GM18507 (cell line): ENCODE measurements at regions not wholly inside any gene's neighbourhood (a gene's known extent, or its start where the extent isn't known, plus 50 kb on each side); places are given as distances from the start of the nearest gene placed in this dataset.
"Not testable (repeated sequence)": the region's sequence is repeated elsewhere in the genome, so short reads cannot be mapped to it uniquely, and the experiment has no call there.

Source experiments
- DNase-seq: peaks from one replicate; pipeline ENCODE4 v3.0.0; 2011; ENCODE audit warnings: low read depth; ENCODE audit not compliant: insufficient read length; ENCODE audit errors: extremely low spot score
- FAIRE-seq: peaks from 2 replicates; lab custom pipeline; 2011; peaks lifted over from hg19 to GRCh38; lab: Jason Lieb, UNC

- no peak for DNase-seq
- FAIRE-seq: no peak
These were observed 97.5 kb downstream of the TMX1 start for GRCh38 chr14:51337520-51337919.

DNA sequence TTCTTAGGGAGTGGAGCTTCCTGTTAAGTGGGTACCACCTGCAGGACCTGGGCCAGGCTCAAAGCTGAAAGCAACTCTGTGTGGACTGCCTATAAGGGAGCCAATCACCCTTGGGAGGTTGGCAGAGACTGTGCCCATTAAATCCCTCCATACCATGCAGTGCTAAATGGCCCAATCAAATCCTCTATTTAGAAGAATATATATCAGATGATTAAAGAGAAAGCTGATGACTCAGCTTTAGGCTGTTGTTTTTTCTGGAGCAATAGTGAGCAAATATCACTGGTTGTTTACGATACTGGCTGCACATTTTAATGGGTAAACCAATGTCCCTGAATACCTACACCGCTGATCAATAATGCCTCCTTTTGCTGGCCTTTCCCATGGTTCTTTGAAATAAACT is 101.3 kb downstream of the TMX1 start:
- no peak for DNase-seq
- FAIRE-seq: no peak

DNA sequence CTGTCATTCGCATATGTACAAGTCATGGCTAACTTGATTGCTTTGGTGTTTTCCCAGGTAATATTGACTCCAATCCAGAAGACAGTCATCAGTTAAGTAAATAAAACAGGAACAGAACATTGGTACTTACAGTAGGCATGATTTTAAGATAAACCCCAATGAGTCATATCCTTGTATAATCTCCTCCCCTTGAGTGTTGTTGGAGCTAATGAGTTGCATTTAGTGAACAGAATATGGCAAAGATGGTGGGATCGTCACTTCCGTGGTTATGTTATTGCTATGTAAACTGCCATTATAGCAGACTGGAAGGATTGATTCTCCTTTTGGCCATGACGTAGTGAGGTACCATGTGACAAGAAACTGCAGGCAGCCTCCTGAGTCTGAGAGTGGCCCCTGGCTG is 102.2 kb downstream of the TMX1 start:
- FAIRE-seq: no peak
- no peak for DNase-seq

GRCh38 chr14:51351997-51352396 is 112.0 kb downstream of the TMX1 start:
- FAIRE-seq: no peak
- no peak for DNase-seq

DNA sequence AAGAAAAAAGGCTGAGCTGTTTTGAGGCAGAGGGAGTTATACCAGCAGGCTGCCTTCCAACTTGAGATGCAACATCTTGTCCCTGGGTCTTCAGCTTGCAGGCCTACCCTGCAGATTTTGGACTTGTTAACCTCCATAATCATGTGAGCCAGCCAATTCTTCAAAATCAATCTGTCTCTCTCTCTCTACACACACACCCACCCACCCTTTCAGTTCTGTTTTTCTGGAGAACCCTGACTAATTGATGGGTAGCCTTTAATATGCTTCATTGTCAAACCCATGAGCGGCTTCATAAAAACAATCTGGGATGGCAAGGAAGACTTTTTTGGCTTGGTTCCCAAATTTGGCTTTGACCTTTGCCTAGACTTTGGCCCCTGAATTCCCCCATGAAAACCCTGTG is 113.9 kb downstream of the TMX1 start:
- no peak for FAIRE-seq
- DNase-seq: no peak

DNA sequence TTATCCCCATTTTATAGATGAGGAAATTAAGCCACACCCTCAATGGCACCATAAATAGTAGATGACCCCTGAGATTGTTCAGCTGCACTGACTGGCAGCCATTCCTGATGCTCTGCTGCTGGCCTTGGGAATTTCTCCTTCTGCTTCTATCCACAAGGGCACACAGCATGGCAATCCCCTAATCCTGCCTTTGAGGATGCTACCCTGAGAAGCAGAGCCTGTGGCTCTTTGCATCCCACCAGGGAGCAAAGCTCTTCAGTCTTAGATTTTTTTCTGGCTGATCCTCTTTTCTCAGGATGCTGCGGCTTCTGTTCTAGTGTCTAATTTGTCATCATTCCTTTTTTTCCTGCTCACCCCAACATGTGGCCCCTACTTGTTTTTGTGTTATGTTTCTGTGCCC is 114.8 kb downstream of the TMX1 start:
- DNase-seq (no peak), FAIRE-seq (no peak)

- no peak for FAIRE-seq
- DNase-seq: no peak
These were observed 116.3 kb downstream of the TMX1 start for GRCh38 chr14:51356381-51356780.

DNA sequence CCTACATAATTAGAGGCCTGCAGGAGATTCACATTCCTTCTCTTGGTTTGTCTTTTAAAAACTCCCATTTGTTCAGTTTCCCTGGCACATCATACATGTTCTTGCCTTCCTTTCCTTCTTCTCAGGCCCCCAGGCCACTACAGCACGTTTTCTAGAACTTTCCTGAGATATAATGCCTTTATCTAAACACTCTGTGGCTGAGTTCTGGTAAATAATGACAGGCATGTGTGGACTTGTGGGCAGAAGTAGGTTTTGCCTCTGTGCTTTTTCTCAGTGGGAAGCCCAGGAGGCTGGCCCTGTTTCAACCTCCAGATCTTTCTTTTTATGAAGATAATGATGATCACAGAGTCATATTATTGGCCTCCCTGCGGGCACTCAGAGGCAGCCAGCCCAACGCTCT is 117.2 kb downstream of the TMX1 start:
- no peak for FAIRE-seq
- no peak for DNase-seq

DNA sequence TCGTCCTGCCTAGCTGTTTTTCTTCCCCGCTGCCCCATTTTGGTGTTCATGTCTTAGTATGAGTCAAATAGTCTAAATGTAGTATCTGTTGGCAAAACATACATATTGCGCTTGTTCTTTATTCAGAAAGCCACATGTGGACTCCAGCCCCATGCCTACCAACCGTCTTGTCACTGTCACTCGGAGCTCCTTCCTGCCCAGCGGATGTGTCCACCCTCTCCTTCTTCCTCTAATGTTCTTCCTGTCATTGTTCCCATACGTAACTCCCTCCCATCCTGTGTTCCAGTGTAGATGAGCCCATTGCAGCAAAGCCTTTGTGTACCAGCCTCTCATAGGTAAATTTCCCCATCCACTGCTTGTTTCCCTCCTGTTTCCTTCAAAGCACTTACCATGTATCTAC is 120.5 kb downstream of the TMX1 start:
- no peak for DNase-seq
- FAIRE-seq: no peak

GRCh38 chr14:51365241-51365965 is 125.4 kb downstream of the TMX1 start:
- no peak for DNase-seq
- FAIRE-seq: no peak

GRCh38 chr14:51366460-51366859 is 126.4 kb downstream of the TMX1 start:
- FAIRE-seq, DNase-seq: not testable (repeated sequence)

DNA sequence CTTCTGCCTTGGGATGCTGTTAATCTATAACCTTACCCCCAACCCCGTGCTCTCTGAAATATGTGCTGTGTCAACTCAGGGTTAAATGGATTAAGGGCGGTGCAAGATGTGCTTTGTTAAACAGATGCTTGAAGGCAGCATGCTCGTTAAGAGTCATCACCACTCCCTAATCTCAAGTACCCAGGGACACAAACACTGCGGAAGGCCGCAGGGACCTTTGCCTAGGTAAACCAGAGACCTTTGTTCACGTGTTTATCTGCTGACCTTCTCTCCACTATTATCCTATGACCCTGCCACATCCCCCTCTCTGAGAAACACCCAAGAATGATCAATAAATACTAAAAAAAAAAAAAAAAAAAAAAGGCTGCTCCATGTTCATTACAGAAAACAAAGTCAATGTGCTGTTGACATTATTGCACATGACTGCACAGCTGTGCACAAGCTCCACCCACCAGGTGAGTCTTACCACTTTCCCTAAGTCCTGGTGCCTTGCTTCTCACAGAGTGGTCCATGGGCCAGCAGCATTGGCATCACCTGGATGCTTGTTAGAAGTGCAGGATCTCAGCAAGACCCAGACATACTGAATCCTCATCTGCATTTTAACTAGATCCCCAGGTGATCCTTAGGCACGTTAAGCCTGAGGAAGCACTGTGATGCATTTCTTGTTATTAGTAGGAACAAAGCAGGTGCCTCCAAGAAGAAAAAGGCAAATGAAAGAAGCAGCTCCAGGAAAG is 127.0 kb downstream of the TMX1 start:
- DNase-seq, FAIRE-seq: not testable (repeated sequence)

GRCh38 chr14:51367600-51367931 is 127.5 kb downstream of the TMX1 start:
- FAIRE-seq: no peak

GRCh38 chr14:51368721-51369163 is 128.7 kb downstream of the TMX1 start:
- FAIRE-seq: no peak
- DNase-seq: no peak

More at GRCh38 chr14:51367600-51367931, 127.5 kb downstream of the TMX1 start:
- DNase-seq: no peak

DNA sequence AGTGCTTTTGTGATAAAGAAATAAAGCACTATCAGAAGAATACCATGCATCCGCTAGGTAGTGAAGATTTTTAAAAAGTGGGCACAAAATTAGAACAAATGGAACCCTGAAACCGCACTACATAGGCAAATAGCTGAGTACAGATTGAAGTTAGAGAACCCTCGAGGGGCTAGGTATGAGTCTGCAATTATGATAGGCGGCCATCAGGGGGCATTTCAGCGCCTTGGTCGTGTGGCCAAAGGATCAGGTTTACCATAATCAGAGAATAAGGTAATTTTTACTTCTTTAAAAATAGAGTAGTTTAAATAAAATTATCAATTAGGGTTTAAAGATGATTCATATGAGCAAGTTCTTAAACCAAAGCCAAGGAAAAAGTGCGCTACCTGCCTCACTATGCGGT is 129.8 kb downstream of the TMX1 start:
- DNase-seq (peak; percentile 18), FAIRE-seq (peak; percentile 56)

DNA sequence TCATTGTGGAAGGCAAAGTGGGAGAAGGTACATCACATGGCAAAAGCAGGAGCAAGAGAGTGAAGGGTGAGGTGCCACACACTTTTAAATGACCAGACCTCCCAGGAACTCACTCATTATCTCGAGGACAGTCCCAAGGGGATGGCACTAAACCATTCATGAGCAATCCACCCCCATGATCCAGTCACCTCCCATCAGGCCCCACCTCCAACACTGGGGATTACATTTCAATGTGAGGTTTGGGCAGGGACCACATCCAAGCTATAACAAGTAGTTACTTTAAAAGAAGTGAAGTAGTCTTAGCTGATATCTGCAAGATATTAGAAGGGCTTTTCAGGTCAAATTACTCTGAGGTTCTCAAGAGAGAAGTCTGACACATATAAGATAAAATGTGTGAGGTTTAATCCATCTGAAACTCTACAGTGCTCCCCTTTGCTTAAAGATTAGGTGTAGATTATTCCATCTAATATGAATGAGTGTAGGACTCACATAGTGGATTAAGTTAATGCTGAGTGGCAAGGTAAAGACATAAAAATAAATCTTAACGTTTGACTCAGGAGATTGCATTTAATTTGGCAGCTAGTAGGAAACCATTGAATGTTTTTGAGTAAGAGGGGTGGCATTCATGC is 130.8 kb downstream of the TMX1 start:
- no peak for DNase-seq
- FAIRE-seq: no peak

- not testable (repeated sequence) for FAIRE-seq, DNase-seq
These were observed 137.1 kb downstream of the TMX1 start for GRCh38 chr14:51377186-51377585.

DNA sequence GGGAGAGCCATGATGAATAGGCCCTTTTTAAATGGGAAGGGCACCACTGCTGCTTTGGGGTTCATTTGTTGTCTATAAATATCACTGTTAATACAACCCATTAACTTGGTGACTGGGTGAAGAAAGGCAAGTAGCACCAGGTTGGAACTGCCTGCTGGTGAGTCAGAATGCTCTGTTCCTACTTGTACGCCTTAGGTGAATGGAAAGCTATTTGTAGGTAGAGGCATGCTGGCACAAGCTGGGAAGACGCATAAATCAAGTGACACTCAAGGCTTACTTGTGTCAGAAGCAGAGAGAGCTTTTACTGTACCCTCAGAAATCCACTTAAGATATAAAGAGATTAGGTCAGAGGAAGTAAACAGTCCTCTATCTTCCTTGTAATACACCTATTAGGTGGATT is 142.5 kb downstream of the TMX1 start:
- no peak for DNase-seq
- FAIRE-seq: no peak

DNA sequence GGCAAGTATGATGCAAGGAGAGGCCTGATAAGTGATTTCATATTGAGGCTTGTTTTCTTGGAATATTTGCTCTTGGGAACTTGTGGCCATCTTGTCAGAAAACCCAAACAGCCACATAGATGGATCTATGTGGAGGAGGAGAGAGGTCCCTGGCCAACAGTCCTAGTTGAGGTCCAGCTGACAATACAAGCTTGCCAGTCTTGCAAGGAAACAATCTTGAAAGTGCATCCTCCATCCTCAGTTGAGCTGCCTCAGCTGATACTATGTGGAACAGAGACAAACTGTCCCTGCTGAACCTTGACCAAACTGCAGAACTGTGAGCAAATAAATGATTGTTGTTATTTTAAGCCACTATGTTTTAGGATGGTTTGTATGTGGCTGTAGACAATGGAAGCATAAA is 146.4 kb downstream of the TMX1 start:
- no peak for DNase-seq
- no peak for FAIRE-seq

DNA sequence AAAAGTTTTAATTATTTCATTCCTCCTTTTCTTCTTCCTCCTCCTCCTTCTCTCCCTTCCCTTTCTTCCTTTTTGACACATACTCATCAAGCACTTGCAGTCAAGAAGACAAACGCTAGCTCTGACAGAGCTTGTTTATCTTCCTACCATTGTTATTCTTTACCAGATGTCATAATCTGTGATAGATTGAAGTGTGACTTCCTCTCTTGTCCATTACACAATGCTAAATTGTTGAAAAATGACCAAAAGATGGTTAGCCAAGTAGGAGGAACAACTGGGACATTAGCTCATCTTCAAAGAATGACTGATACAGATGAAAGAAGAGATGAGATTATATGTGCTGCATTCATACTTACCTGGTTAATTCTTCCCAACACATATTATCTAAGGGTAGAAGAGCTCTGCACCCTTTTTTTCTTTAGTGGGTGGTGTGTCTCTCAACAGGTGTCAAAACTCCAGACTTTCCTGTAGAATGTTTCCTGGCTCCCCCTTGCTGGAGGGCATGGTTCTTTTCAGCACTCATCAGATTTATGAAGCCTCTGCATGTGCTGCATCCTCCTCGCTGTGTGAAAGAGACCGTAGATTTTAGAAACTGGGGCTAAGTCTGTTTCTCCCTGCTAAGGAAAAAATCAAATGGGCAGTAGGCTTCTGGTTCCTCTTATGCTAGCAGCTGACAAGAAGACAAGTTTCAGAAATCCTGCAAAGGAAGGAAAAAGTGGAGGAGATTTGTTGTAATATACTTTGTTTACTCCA is 147.1 kb downstream of the TMX1 start:
- FAIRE-seq (no peak), DNase-seq (no peak)
